Prostate gland (tissue), 2 donors: ENCODE measurements at regions not wholly inside any gene's neighbourhood (a gene's known extent, or its start where the extent isn't known, plus 50 kb on each side); places are given as distances from the start of the nearest gene placed in this dataset.

ENCODE experiments used
- DNase-seq: peaks from one replicate; pipeline ENCODE4 v3.0.0-alpha.2; 2019; ENCODE audit warnings: low spot score
- H3K27ac ChIP-seq, 2 donors: fragments of 200-600 bp; sonication (generic); 2 replicates each; pipeline ENCODE4 v1.5.1; 2017 to 2019
- H3K27me3 ChIP-seq: fragments of 200-600 bp; sonication (generic); replicated peaks from 2 replicates; pipeline ENCODE4 v1.5.1; 2019; ENCODE audit not compliant: insufficient read depth
- H3K36me3 ChIP-seq, 2 donors: fragments of 200-600 bp; sonication (generic); 1 replicate in 1 of 2; 2 replicates in 1 of 2; pipeline versions ENCODE4 v1.5.1 to v1.8.1; 2017 to 2019
- H3K4me1 ChIP-seq: fragments of 200-600 bp; sonication (generic); replicated peaks from 2 replicates; pipeline ENCODE4 v1.5.1; 2019
- H3K4me3 ChIP-seq, 2 donors: fragments of 200-600 bp; sonication (generic); 2 replicates each; pipeline ENCODE4 v1.5.1; 2017 to 2019
- H3K9me3 ChIP-seq: fragments of 200-600 bp; sonication (generic); 2 replicates; pipeline ENCODE4 v1.5.1; 2017
- CTCF ChIP-seq, 4 experiments: fragments of 200-600 bp in 2 of 4; fragments of 450-650 bp in 2 of 4; sonication (generic) in 2 of 4; IDR thresholded peaks; 1 replicate in 3 of 4; 2 replicates in 1 of 4; pipeline ENCODE4 v1.5.1; 2016 to 2019; ENCODE audit warnings: antibody characterized with exemption in 4 of 4, mild to moderate bottlenecking in 2 of 4, moderate library complexity in 2 of 4
- POLR2A ChIP-seq: fragments of 450-650 bp; IDR thresholded peaks from one replicate; pipeline ENCODE4 v1.6.1; 2016; ENCODE audit warnings: antibody characterized with exemption, mild to moderate bottlenecking
- POLR2AphosphoS5 ChIP-seq: sonication (generic); formaldehyde crosslinking; IDR thresholded peaks from one replicate; pipeline ENCODE4 v1.6.1; 2017; ENCODE audit warnings: antibody characterized with exemption
- WGBS: methylation state at CpG from one replicate; pipeline ENCODE4 v1.1.5; 2018; 5-methylcytosine and 5-hydroxymethylcytosine counted together
- intact Hi-C: fragments of 100-400 bp; cut with DNase I; formaldehyde crosslinking; loops from one replicate; pipeline ENCODE4 v1.14.2; 2022

DNA sequence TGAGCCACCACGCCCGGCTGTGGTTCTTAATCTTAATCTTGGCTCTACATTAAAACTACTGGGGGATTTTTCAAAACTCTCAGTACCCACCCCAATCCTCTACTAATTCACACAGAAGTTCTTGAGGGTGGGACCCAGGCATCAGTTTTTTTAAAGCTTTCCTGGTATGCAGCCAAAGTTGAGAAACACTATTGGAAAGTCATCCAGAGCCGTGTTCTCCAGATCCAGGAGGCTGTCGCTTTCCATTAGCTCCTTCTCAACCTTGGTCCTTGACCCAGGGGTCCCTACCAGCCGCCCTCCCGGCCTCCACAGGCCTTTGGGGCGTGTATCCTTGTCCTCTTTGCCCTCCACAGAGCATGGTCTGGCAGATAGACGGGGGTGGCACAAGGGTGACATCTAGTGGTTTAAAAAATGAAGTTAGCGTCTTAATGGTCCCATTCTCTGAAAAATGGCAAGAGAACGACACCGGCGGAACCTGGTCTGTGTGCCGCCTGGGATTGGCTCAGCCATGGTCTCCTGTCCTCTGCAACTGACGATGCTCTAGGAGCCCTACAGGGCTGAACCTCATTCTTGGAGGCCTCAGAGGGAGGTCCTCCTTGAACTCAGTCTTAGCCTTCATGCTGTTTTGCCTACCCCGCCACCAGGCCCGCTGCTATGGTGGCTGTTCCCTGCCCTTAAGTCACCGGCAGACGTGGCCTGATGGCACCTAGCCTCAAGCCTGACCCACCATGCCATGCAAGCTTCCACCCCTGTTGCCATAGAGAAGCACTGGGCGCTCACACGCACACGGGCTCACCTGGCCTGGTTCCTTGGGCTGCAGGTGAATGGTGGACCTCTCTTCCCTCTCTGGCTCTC, 152.0 kb upstream of the SYN3 start:
- no peak overlapping the region for H3K4me3 ChIP-seq
- H3K27ac ChIP-seq: no peak overlapping the region
- no peaks in the 10 kb centered on the region for H3K36me3 ChIP-seq
- TF ChIP-seq POLR2AphosphoS5 (no peak), CTCF (IDR thresholded peaks at IDR 0.05) (peak; percentile 17 to 41 (median 19))
- no peaks in the 10 kb centered on the region for H3K27me3 ChIP-seq
- 50% methylated on average over 21 of the region's 21 CpGs for WGBS
- H3K4me1 ChIP-seq: no peaks in the 10 kb centered on the region
- DNase-seq: no peak
- intact Hi-C loops: loop anchor here (10.0 kb wide), 1 partner anchor 205 kb away; no protein-coding TSS in a partner anchor
- H3K9me3 ChIP-seq: no peaks in the 10 kb centered on the region

DNA sequence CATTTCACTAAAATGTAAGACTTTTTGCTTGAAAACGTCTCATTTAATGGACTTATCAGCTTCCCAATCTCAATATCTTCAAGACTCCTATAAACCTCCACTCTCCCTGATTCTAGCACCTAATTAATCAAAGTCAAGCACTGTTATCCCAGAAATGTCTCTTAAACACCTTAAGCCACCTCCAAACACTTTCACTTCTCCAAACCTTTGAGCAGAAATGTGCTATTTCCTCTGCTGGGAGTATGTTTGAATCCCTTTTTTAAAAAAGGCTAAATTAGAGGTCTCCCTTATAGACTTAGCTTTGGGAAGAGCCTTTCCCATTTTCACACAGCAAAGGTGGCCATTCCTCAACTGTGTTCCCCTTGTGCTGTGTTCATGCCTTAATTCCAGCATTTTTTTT, 146.2 kb upstream of the SYN3 start:
- TF ChIP-seq POLR2AphosphoS5: no peak
- TF ChIP-seq POLR2A: no peak
- DNase-seq: no peak

DNA sequence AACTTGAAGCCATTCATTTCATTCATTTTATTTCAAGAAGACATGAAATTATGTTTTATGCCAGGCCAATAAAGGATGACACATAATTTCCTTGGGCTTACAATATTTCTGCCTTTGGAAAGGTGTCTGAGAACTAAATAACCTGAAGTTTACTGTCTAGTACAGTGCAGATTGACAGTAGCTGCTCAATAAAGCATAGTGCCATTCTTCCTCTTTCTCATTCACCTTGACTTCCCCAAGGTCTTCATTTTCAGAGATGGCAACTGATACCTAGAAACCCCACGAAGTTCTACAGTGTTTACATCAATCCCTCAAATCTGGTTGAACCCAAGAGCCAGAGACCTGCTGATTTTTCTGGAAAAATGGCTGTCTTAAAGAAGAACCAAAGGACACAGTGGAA, 144.3 kb upstream of the SYN3 start:
- H3K4me3 ChIP-seq: no peak overlapping the region
- H3K27me3 ChIP-seq: no peaks in the 10 kb centered on the region
- no peak overlapping the region for H3K27ac ChIP-seq
- TF ChIP-seq CTCF (IDR thresholded peaks at IDR 0.05) (no peak), POLR2AphosphoS5 (no peak), POLR2A (no peak)
- no peaks in the 10 kb centered on the region for H3K9me3 ChIP-seq
- 54% methylated on average over 1 of the region's 1 CpG for WGBS
- H3K36me3 ChIP-seq: no peaks in the 10 kb centered on the region
- intact Hi-C loops: no loop called here
- no peak for DNase-seq
- H3K4me1 ChIP-seq: no peaks in the 10 kb centered on the region

More for the DNA sequence above, 146.2 kb upstream of the SYN3 start:
- Histone ChIP-seq H3K4me3 (no peak overlapping the region), H3K36me3 (no peaks in the 10 kb centered on the region), H3K4me1 (no peaks in the 10 kb centered on the region), H3K27me3 (no peaks in the 10 kb centered on the region), H3K27ac (no peak overlapping the region), H3K9me3 (no peaks in the 10 kb centered on the region)
- intact Hi-C loops: no loop called here
- whole genome bisulfite sequencing: 6% methylated on average over 1 of the region's 1 CpG

DNA sequence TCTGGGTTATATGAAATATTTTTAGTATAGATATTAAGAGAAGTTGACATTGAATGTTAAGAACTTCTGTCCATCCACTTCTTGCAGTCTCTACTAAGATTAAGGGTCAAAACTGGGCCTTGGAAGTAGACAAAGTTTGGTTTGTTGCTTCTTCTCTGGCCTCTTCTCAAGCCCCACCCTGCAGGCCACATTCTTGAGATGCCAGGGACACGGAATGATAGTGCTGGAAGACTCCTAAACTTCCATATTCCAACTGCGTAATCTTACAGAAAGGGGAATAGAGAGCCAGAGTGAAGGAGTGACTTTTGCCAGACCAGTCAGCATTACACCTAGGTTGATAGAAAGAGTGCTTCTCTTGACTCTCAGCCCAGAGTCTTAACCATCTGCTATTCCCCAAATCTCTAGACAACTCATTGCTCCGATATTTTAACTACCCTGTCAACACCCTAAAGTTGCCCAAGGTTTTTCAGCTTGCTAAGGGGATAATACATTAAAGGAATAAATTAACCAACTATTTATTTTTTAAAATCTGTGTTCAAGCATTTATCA, 136.4 kb upstream of the SYN3 start:
- 66% methylated on average over 3 of the region's 3 CpGs for WGBS
- H3K36me3 ChIP-seq: no peaks in the 10 kb centered on the region

GRCh38 chr22:33192156-33192555, 134.0 kb upstream of the SYN3 start:
- H3K27ac ChIP-seq: no peak overlapping the region
- TF ChIP-seq POLR2AphosphoS5 (no peak), CTCF (IDR thresholded peaks at IDR 0.05) (no peak), POLR2A (no peak)
- intact Hi-C loops: no loop called here
- no peaks in the 10 kb centered on the region for H3K36me3 ChIP-seq
- WGBS: 69% methylated on average over 2 of the region's 2 CpGs
- H3K4me3 ChIP-seq: no peak overlapping the region
- no peaks in the 10 kb centered on the region for H3K9me3 ChIP-seq
- H3K4me1 ChIP-seq: no peaks in the 10 kb centered on the region
- DNase-seq: no peak
- no peaks in the 10 kb centered on the region for H3K27me3 ChIP-seq

More for the DNA sequence above, 136.4 kb upstream of the SYN3 start:
- Histone ChIP-seq H3K4me3 (no peak overlapping the region), H3K9me3 (no peaks in the 10 kb centered on the region), H3K27ac (no peak overlapping the region), H3K4me1 (no peaks in the 10 kb centered on the region), H3K27me3 (no peaks in the 10 kb centered on the region)
- intact Hi-C loops: no loop called here
- no peak for DNase-seq
- TF ChIP-seq POLR2A (no peak), CTCF (IDR thresholded peaks at IDR 0.05) (no peak), POLR2AphosphoS5 (no peak)
